NCI-H82 treated with DMSO at 0.1 percent for 48 hours (cell line): ENCODE measurements at regions not wholly inside any gene's neighbourhood (a gene's known extent, or its start where the extent isn't known, plus 50 kb on each side); places are given as distances from the start of the nearest gene placed in this dataset.

ENCODE experiments used
- DNase-seq: peaks from one replicate; lab custom pipeline; 2025; ENCODE audit not compliant: unreplicated experiment; lab: John Stamatoyannopoulos, UW

DNA sequence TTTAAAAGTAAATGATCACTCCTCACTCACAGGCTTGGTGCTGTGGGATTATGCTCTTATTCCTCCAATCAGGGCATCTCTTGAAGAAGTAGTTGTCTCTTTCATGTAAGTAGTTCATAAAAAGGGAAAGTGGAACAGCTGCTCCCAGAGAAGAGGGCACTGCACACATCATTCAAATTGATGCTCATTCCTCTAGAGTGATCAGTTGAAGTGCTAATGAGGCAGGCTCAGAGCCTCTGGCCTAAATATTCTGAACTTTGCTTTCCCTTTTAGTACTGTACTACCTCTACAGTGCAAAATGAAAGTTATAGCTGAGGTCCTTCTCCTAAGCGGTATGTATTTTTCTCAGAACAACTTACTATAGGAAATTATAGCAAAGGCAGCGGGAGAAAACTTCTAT, 1453.1 kb downstream of the ARAP2 start:
- no peak for DNase-seq

DNA sequence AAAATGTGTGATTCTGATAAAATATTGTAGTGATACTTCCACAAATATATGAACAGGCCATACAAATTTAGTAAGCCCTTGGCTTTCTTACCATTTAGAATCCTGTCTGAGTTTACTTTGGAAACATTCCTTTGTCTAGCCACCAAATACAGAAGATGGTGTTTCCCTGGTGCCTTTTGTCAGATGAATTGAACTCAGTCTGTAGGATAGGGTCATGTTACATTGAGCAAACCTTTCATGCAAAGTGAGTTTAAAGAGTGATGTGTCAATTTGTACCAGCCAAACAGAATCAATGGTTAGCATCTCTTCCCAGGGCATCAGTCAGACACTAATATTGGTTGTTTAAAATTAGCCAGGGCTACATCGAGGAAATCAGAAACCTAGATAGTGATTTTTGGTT, 1443.4 kb downstream of the ARAP2 start:
- DNase-seq: no peak

DNA sequence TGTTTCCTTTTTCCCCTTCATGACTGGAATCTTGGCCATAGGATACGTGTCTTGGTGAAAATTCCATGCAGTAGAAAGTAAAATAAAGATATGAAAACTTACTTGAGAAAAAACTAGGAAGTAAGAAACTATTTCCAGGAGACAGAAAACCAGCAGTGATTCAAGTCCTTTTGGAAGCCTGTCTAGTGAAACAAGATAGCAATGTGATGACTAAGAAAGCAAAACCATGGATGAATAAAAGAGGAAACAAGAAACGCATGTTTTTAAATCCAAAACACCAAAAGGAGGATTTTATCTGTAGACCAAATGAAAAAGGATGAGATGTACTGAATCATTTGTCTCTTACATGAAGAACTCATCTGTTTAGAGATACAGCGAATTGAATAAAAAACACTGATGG, 1430.0 kb downstream of the ARAP2 start:
- DNase-seq: no peak

DNA sequence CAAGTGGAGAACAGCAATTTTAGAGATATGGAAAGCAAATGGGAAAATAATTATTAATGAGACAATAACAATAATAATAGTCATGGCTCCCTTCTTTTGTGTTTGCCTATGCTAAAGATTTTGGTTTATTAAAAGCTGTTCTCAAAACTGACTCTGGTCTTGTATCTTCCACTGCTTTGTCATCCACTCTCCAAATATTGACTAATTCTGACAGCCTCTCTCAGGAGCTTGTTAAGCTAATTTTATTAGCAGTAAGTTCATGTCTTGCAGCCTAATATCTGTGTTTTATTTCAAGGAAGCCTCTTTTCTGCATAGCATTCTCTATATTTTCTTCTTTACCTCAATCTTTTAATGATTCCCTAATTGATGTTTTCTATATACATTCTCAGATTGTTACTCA, 1419.8 kb downstream of the ARAP2 start:
- no peak for DNase-seq

DNA sequence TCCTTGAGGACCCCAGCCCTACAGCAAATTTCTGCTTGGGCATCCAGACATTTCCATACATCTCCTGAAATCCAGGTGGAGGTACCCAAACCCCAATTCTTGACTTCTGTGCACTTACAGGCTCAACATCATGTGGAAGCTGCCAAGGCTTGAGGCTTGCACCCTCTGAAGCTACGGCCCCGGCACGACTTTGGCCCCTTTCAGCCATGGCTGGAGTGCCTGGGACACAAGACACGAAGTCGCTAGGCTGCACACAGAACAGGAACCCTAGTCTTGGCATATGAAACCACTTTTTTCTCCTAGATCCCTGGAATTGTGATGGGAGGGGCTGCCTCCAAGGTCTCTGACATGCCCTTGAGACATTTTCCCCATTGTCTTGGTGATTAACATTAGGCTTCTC, 1417.7 kb downstream of the ARAP2 start:
- DNase-seq: no peak

DNA sequence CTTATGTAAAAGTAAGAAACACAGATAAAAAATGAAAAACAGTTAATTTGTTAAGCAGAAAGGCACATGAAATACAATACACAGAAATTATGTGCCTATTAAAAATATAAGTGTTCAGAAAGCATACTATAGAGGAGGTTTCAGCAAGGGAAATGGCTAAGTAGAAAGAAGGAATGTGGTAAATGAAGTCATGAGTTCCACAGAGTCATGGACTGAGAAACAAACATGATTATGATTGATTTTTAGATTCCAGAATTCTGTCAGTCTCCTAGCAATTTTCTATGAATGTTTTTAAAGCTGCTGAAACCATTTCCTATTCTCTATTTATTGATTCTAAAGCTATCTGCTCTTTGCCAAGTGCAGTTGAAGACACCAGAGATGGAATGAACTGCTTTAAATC, 1398.4 kb downstream of the ARAP2 start:
- no peak for DNase-seq

DNA sequence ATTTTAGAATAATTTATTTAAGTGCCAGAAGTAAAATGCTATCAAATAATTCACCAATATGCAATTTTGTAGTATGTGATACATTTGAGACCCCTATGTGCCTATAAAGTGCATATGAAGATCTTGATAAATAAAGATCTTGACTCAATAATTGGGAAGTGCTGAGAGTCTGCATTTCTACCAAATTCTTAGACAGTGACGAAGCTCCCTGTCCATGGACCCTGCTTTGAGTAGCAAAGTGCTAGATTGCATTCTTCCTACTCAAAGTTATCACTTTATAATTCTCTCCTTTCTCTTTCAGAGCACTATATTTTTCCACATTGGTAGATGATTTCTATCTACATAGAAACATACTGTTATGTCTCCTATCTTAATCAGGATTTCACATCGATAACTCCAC, 1393.9 kb downstream of the ARAP2 start:
- no peak for DNase-seq

DNA sequence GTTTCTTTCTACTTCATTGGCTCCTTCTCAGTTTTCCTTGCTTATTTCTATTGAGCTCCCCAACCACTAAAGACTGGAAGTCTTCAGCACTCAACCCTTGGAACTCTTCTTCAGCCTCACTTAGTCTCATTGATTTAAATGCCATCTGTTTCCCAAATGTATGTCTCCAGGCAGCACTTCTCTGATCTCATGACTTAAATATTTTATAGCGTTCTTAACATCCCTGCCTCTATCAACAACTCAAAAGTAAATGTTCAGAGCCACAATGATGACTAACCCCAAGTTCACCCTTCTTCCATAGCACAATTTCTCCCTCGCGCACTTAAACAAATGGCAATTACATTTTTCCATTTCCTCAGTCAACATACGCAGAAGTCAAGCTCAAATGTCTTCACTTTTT, 1393.3 kb downstream of the ARAP2 start:
- no peak for DNase-seq

DNA sequence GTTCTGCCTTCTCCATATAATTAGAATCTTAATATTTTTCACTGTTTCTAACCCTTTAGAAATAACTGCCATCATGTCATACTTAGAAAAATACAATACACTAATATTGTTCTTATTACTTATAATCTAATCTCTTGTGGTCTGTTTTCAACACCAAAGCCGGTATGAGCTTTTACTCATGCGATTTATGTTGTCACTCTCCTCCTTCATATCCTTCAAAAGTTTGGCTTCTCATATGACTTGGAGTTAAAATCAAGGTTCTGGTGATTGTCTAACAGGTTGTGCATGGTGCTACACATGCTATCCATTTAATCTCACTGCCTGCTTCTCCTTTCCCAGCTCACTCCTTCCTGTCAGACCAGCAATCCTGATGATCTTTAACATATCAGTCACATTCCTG, 1392.9 kb downstream of the ARAP2 start:
- no peak for DNase-seq

DNA sequence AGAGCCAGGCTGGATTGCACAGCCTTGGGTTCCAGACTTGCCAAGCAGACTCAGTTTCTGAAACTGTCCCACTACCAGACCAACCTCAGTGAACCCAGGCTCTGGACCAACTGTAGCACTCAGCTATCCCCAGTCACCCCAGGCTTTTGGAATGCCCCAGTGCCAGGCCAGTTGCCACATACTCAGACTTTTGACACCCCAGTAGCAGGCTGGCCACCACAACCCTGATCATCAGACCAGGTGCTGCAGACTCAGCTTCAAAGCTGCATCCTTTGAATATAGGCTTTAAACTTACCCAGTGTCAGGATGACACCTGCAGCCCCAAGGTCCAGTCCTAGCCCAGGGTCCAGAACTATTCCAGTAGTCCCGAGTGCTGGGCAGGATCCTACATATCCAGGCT, 1389.9 kb downstream of the ARAP2 start:
- DNase-seq: no peak

DNA sequence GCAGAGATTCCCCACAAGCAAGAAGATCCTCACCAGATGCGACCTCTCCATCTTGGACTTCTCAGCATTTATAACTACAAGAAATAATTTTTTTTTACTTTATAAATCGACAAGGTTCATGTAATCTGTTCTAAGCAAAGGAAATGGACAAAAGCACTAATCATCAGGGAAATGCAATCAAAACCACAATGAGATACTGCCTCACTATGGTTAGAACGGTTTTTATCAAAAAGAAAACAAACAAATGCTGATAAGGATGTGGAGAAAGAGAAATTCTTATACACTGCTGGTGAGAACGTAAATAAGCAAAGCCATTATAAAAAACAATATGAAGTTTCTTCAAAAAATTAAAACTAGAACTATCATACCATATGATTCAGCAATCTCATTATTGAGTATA, 1382.6 kb downstream of the ARAP2 start:
- no peak for DNase-seq

DNA sequence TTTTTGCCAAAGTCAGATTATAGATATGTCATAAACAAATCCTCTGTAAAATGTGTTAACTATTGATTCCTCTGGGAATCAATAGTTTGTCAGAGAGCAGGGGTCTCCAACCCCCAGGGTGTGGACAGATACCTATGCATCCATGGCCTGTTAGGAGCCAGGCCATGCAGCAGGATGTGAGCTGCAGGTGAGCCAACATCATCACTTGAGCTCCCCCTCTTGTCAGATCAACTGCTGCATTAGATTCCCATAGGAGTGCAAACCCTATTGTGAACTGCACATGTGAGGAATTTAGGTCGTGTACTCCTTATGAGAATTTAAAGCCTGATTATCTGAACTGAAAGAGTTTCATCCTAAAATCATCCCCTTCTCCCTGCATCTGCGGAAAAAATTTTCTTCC, 1365.4 kb downstream of the ARAP2 start:
- no peak for DNase-seq

DNA sequence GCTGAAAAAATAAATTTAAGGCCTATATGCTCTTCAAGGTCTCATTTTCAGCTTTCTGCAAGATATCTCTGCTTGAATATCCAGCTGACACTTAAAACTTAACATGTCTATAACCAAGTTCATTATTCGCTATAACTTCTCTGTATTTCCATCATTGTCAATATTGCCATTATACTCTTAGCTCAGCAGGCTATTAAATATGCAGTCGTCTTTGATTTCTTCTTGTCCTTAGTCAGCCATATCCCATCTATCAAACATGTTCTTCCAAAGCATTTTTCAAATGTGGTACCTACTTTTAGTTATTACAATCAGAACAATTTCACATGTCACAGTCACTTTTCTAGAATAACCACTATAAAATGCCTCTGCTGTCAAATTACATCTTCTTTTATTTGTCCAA, 1364.1 kb downstream of the ARAP2 start:
- no peak for DNase-seq

DNA sequence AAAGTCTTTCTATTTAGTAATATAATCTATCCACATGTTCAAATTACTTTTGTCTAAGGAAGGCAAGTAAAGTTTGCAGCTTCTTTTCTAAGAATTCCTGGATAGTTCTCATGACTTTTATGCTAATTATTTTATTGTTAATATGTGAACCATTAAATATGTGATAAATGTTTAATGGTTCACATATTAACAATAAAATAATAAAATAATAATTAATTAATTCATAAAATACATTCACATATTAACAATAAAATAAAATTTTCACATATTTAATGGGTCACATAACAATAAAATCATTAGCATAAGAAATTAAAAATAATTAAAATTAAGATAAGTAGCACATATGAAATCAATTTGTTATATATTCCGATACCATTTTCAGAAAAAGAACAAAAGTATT, 1352.4 kb downstream of the ARAP2 start:
- DNase-seq: no peak

DNA sequence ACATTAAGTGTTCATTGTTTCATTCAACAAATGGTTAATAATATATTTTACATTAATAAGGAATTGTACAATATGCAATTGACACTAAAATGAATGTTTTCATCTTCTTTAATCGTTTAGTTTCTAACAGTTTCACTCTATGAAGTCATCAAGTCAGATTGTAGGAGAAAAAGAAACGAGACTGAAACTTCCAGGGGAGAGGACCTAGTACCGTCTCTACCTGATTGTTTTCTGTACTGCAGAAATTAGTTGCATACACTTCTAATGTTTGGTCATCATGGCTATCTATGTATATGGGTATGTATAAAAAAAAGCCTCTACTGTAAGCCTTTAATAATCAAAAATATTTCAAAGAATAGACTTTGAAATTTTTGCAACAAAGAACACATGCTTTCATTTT, 1350.9 kb downstream of the ARAP2 start:
- DNase-seq: no peak

DNA sequence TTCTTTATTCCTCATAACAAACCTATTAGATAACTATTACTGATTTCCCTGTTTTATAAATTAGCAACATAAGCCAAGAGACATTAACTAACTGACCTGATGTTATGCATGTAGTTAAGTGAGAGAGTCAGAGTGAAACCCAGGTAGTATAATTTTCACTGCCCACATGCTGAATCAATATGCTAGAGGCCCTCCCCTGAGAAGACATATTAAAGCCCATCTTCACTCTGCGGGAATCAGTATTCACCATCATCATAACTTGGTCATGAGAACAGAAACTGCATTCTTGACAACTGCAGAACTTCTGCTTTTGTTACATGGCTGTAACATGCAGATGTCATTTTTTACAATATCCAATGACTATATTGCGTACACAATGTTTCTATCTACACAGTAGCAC, 1324.3 kb downstream of the ARAP2 start:
- DNase-seq: no peak

DNA sequence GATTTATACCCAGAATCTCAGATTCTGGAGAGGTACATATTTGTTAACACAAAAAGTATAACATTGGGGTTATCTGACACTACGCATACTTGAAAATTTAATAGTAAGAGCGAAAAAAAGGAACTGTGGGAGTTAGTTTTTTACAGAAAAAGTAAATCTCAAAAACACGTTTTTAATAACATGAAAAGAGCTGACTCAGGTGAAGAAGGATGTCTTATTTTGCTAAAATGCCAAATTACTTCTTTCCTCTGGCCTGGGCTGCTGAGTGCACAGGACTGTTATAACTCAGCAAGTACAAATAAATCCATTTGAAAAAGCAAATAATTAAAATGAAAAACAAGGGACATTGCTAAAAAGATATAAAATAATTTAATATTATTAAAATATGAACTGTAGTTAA, 1322.9 kb downstream of the ARAP2 start:
- DNase-seq: no peak

DNA sequence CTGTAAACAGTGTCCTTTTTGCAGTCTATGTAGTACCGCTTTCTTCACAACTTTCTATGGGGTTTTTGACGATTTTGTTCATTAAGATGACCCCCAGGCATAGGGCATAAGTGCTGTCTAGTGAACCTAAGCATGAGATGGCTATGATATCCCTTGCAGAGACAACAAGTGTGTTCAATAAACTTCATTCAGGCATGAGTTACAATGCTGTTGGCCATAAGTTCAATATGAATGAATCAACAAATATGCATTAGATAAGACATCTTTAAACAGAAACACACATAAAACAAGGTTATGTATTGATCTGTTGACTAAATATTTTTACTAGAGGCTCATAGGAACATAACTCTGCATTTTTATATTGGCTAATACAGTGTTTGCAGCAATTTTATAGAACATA, 1322.0 kb downstream of the ARAP2 start:
- no peak for DNase-seq

DNA sequence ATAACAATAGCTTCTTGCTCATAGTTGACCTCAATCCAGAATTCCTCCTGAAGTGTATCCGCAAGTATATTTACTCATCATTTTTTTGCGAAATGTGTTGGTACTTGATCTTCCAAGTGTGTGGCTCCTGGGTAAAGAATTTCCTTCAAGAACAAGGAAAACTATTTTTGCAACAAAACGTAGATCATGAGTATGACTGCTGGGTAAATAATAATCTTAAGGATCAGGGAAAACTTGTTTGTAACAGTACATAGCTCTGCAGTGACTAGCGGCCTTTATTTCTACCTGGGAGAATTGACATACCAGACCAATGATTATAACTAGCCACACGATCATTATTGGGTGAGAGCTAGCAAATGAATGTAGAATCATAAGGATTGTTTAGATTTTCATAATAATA, 1311.7 kb downstream of the ARAP2 start:
- no peak for DNase-seq

DNA sequence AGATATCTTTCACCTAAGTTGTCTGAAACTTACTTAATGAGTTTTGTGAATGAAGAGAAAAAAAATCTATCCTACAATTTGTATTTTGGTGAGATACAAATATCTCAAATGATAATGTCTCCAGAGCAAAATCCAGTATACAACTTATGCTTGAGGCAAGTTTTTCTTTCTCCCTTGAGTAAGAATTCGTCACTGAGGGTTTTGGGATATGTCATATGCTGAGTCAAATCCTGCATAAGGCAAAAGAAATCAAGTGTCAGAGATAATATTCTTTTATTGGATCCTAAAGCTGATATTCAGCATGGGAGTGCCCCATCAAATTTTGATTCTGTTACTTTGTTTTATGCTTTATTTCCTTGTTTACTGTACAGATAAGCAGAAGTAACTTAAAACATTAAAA, 1308.6 kb downstream of the ARAP2 start:
- DNase-seq: no peak

DNA sequence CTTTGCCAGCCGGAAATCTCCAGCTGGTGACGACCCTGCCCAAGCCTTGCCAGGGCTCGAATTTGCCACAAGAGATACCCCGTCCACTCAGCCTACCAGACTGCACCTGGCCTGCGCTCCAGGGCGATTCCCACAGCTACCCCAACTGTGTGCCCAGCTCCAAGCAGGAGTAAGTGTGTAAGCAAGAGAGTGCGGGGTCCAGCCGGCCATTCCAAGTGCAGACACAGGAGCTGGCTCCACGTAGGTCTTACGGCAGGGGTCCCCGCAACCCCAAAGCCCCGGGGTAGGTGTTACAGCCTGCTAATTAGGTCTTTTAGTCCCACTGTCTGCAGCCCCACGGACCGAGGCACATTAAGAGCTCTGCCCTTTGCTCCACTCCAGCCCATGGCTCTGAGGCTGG, 1305.2 kb downstream of the ARAP2 start:
- DNase-seq: no peak

DNA sequence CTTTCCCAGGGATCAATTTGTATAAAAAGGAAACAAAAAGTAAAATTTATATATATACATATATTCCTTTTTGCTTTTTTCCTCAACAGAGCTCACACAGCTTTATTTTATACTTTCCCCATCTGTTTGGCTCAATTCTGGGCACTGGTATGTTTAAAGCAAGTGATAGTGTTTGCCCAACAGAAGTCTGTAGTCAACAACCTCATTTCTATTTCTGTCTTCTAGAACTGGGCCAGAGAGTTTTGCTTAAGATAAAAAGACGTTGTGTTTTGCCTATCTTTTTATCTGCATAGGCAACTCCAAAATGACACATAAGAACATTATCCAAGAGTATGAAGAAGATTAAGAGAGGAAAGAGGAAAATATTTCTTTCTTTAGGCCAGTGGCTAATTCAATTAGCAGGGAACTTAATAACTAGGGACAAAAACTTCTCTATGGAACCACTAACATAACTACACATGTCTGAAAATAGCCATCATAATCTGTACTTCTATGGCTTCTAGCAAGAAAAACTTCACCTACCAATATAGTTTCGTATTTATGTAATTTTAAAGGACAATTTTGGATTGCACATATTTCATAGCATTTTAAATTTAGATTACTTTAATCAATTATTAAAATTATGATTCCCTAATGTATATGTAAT, 1300.5 kb downstream of the ARAP2 start:
- no peak for DNase-seq

DNA sequence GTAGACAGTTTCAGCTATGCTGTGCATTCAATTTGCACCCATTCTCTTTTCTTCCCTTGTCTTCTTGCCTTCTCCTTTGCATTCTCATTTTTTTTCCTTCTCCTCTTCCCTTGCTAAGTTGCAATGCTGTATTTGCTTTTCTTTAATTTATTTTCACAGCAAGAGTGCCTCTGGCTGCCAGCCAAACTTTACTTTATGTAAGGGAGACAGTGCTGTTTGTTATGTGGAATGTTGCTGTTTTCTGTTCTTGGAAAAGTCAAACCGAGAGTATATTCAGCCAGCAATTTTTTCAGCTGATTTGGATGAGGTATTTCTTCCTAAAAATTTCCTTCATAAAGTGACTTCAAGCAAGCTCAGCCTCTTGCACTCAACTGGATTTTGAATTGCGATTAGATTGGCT, 1293.4 kb downstream of the ARAP2 start:
- no peak for DNase-seq
